ENCODE measurements at regions not wholly inside any gene's neighbourhood (a gene's known extent, or its start where the extent isn't known, plus 50 kb on each side); places are given as distances from the start of the nearest gene placed in this dataset.

DNA sequence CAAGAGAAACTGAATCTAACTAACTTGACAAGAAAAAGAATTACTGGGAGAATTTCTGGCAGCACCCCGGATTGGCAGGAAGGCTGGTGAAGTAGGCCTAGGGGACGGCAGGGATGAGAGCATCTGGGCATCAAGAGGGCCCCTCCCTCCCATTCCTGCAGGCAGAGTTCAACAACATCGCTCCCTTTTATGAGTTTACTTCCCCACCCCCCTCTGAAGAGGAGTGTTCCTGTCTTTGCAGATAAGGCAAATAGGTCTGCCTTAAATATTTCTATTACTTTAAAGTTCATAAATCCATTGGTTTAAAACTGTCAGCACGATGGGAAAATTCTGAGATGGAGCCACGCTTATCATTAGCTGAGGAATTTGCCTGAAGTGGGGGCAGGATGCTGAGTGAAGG lies 168.7 kb downstream of the TBX5 start:
- Histone ChIP-seq H3K27me3 (ENCODE audit: control insufficient read depth, insufficient read depth, low read length) (no peaks in the 10 kb centered on the region), H3K36me3 (ENCODE audit: control insufficient read depth, insufficient read depth, low read length) (no peaks in the 10 kb centered on the region), H3K4me3 (ENCODE audit: low read depth, low read length) (no peak overlapping the region)
- TF ChIP-seq, protein P1, sequence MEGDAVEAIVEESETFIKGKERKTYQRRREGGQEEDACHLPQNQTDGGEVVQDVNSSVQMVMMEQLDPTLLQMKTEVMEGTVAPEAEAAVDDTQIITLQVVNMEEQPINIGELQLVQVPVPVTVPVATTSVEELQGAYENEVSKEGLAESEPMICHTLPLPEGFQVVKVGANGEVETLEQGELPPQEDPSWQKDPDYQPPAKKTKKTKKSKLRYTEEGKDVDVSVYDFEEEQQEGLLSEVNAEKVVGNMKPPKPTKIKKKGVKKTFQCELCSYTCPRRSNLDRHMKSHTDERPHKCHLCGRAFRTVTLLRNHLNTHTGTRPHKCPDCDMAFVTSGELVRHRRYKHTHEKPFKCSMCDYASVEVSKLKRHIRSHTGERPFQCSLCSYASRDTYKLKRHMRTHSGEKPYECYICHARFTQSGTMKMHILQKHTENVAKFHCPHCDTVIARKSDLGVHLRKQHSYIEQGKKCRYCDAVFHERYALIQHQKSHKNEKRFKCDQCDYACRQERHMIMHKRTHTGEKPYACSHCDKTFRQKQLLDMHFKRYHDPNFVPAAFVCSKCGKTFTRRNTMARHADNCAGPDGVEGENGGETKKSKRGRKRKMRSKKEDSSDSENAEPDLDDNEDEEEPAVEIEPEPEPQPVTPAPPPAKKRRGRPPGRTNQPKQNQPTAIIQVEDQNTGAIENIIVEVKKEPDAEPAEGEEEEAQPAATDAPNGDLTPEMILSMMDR (IDR thresholded peaks at IDR 0.05; ENCODE audit: insufficient read depth, low read length, poor library complexity, severe bottlenecking): no peak
- no peak for DNase-seq (ENCODE audit: low read depth)

DNA sequence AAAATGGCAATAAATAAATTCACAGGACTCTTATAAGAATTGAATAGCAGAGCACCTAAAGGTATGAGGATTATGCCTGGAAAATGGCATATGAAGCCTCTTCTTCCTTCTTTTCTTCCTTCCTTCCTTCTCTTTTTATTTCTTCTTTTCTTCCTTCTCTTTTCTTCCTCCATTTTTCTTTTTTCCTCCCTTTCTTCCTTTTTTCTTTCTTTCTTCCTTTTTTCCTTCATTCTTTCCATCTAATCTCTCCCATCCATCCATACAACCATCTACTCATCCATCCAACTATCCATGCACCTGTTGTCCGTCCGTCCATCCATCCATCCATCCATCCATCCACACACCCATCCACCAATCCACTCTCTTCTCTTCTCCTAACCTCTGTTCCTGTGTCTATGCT lies 173.8 kb downstream of the TBX5 start:
- H3K36me3 ChIP-seq (ENCODE audit: control insufficient read depth, insufficient read depth, low read length): no peaks in the 10 kb centered on the region
- no peaks in the 10 kb centered on the region for H3K27me3 ChIP-seq (ENCODE audit: control insufficient read depth, insufficient read depth, low read length)
- no peak for DNase-seq (ENCODE audit: low read depth)
- H3K4me3 ChIP-seq (ENCODE audit: low read depth, low read length): no peak overlapping the region
- TF ChIP-seq, protein P1 (IDR thresholded peaks at IDR 0.05; ENCODE audit: insufficient read depth, low read length, poor library complexity, severe bottlenecking): no peak

DNA sequence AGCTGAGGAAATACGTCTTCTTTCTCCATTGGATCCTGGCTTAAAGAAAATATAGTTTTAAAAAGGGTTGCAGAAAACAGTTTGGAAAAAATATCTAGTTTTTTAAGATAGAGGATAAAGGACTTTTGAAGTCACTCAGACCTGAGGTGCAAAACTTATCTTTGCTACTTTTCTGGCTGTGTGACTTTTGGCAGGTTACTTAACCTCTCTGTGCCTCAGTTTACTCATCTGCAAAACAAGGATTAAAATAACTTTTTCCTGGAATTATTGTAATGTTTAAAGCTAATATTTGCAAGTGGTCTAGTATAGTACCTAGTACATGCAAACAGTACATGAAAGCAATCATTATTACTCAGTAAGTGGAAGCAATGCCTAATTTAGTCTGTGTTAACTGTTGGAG lies 176.8 kb downstream of the TBX5 start:
- Histone ChIP-seq H3K36me3 (ENCODE audit: control insufficient read depth, insufficient read depth, low read length) (no peaks in the 10 kb centered on the region), H3K4me3 (ENCODE audit: low read depth, low read length) (no peak overlapping the region), H3K27me3 (ENCODE audit: control insufficient read depth, insufficient read depth, low read length) (no peaks in the 10 kb centered on the region)
- DNase-seq (ENCODE audit: low read depth): no peak
- TF ChIP-seq, protein P1 (IDR thresholded peaks at IDR 0.05; ENCODE audit: insufficient read depth, low read length, poor library complexity, severe bottlenecking): no peak

DNA sequence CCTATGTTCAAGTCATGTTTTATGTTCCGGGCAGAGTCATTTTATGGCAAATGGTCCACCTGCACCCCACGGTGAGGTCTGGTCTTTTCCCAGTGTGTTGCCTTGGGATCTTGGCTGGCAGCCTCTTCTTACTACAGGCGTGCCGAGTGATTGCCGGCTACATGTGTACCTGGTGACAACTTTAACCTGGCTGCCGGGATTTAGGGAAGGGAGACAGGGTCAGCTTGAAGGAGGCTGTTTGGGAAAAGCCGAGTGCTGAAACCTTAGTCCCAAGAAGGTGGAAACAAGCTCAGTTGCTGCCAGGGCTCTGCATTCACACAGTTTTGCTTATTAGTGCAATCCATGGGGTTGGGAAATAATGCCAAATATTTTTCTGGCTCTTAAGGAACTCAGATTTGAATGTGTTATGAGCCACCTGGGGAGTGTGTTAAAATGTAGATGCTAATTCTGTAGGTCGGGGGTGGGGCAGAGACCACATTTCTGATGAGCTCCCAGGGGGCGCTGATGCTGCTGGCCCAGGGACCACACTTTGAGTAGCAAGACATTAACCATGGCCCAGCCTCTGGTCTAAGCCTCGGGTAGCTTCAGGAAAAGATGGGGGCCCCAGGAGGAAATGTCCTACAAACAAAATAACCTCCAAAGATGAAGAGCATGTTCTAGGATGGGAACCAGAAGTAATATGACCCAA lies 179.6 kb downstream of the TBX5 start:
- TF ChIP-seq, protein P1 (IDR thresholded peaks at IDR 0.05; ENCODE audit: insufficient read depth, low read length, poor library complexity, severe bottlenecking): no peak
- DNase-seq (ENCODE audit: low read depth): no peak
- no peaks in the 10 kb centered on the region for H3K27me3 ChIP-seq (ENCODE audit: control insufficient read depth, insufficient read depth, low read length)

DNA sequence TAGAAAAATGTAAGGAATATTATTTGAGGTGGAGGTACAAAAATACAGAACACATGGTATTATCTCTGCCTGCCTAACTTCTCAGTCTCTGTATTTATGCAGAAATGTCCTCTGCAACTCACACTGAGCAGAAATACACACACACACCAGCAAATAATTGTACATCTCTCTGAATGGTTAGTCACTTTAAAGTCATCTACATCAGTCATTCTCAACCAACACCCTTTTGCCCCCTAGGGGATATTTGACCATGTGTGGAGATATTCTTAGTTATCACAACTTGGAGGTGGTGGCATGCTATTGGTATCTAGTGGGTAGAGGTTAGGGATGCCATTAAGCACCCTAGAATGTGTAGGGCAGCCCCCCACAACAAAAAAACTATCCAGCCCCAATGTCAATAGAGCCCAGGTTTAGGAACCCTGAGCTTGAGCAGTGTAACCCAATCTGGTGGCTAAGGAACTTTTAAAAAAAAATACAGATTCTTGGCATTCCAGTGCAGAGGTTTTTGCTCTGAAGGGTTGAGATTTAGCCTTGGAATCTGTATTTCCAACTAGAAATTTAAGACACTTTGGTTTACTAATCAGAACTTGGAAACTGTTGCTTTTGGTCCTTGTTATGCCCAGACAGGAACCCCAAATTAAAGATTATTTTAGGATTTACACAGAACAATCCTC lies 183.8 kb downstream of the TBX5 start:
- no peak for DNase-seq (ENCODE audit: low read depth)
- no peaks in the 10 kb centered on the region for H3K36me3 ChIP-seq (ENCODE audit: control insufficient read depth, insufficient read depth, low read length)
- H3K4me3 ChIP-seq (ENCODE audit: low read depth, low read length): no peak overlapping the region
- no peaks in the 10 kb centered on the region for H3K27me3 ChIP-seq (ENCODE audit: control insufficient read depth, insufficient read depth, low read length)
- TF ChIP-seq, protein P1 (IDR thresholded peaks at IDR 0.05; ENCODE audit: insufficient read depth, low read length, poor library complexity, severe bottlenecking): no peak

More for the DNA sequence above, 179.6 kb downstream of the TBX5 start:
- Histone ChIP-seq H3K4me3 (ENCODE audit: low read depth, low read length) (no peak overlapping the region), H3K36me3 (ENCODE audit: control insufficient read depth, insufficient read depth, low read length) (no peaks in the 10 kb centered on the region)

All from kidney epithelial cell (primary cell).